Osteocyte (in vitro differentiated cells): ENCODE measurements at regions not wholly inside any gene's neighbourhood (a gene's known extent, or its start where the extent isn't known, plus 50 kb on each side); places are given as distances from the start of the nearest gene placed in this dataset.

Experiments used
- DNase-seq: peaks from one replicate; pipeline ENCODE4 v3.0.0; 2021; ENCODE audit warnings: mixed read lengths; ENCODE audit not compliant: unreplicated experiment; ENCODE audit errors: extremely low spot score
- H3K27ac Mint-ChIP-seq: one replicate; pipeline ENCODE4 v1.8.0; 2021; ENCODE audit warnings: mild to moderate bottlenecking, mixed read lengths; ENCODE audit not compliant: unreplicated experiment
- H3K27me3 Mint-ChIP-seq: one replicate; pipeline ENCODE4 v1.8.0; 2021; ENCODE audit warnings: mixed read lengths; ENCODE audit not compliant: unreplicated experiment
- H3K36me3 Mint-ChIP-seq: one replicate; pipeline ENCODE4 v1.8.0; 2021; ENCODE audit warnings: mixed read lengths; ENCODE audit not compliant: unreplicated experiment
- H3K4me1 Mint-ChIP-seq: one replicate; pipeline ENCODE4 v1.8.0; 2021; ENCODE audit warnings: mixed read lengths; ENCODE audit not compliant: unreplicated experiment
- H3K4me3 Mint-ChIP-seq: one replicate; pipeline ENCODE4 v1.8.0; 2021; ENCODE audit warnings: mild to moderate bottlenecking, moderate library complexity, mixed read lengths; ENCODE audit not compliant: unreplicated experiment
- H3K9me3 Mint-ChIP-seq: one replicate; pipeline ENCODE4 v1.8.0; 2021; ENCODE audit warnings: mixed read lengths; ENCODE audit not compliant: unreplicated experiment
- CTCF ChIP-seq: fragments of 200-600 bp; sonication (generic); IDR thresholded peaks from 2 replicates; pipeline ENCODE4 v1.5.0; 2021; ENCODE audit warnings: antibody characterized with exemption, mild to moderate bottlenecking, moderate library complexity

DNA sequence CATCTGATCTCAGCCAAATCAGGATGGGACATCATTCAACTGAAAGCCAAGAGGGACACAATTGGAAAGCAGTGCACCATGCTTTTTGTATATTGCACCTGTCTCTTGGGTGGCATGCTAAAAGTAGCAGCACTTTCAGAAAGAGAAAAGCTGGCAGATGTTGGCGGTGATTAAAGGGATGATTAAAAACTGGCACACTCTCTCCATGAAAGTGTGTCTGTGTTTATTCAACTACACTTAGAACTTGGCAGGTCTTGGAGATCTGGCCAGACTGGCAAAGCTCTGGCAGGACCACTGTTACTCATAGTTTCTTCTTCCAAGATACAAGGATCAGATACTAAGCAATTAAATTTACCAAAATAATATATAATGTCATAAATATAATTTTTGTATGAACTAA is 112.9 kb upstream of the ELAVL2 start:
- peaks cover 15% of the 10 kb centered on the region for H3K9me3 Mint-ChIP-seq
- H3K27me3 Mint-ChIP-seq: no peaks in the 10 kb centered on the region
- H3K36me3 Mint-ChIP-seq: no peaks in the 10 kb centered on the region
- DNase-seq: no peak
- no peak for TF ChIP-seq CTCF
- no peaks in the 10 kb centered on the region for H3K4me1 Mint-ChIP-seq
- H3K4me3 Mint-ChIP-seq: no peak overlapping the region
- H3K27ac Mint-ChIP-seq: no peak overlapping the region

DNA sequence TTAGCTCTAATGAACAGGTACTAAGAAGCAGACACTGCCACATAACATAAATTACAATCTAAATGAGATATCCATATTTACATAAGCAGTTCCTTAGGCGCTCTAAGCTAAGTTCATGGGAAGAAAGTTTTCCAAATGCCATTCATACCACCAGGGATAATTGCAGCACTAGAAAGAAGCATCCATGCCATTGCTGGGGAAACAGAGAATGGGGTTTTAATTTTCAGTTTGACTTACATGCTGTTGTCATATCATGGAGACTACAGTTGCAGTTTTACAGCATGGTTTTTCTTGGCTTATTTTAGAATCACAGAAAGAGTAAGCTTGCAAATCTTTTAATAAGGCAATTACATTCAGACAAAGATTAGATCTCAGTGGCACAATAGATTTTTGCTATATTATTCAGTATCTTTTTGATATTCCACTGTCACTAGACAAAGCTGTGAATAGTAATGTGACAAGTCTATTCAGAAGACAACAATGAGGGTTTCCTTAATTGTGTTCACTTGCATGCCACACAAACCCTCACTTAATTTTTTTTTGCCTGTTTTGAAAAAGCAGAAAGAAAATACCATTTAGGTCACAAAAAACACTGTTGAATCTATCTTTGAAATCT is 108.4 kb upstream of the ELAVL2 start:
- peaks cover 10% of the 10 kb centered on the region for H3K9me3 Mint-ChIP-seq
- no peaks in the 10 kb centered on the region for H3K4me1 Mint-ChIP-seq
- DNase-seq: no peak
- H3K4me3 Mint-ChIP-seq: no peak overlapping the region
- TF ChIP-seq CTCF: no peak
- H3K36me3 Mint-ChIP-seq: no peaks in the 10 kb centered on the region
- no peak overlapping the region for H3K27ac Mint-ChIP-seq
- H3K27me3 Mint-ChIP-seq: no peaks in the 10 kb centered on the region

GRCh38 chr9:23933348-23933747 is 107.3 kb upstream of the ELAVL2 start:
- no peak for DNase-seq
- Mint-ChIP-seq H3K4me3 (no peak overlapping the region), H3K36me3 (no peaks in the 10 kb centered on the region), H3K4me1 (no peaks in the 10 kb centered on the region), H3K9me3 (peaks cover 11% of the 10 kb centered on the region), H3K27ac (no peak overlapping the region), H3K27me3 (no peaks in the 10 kb centered on the region)
- no peak for TF ChIP-seq CTCF

- Mint-ChIP-seq H3K27ac (no peak overlapping the region), H3K4me1 (no peaks in the 10 kb centered on the region), H3K9me3 (peaks cover 29% of the 10 kb centered on the region), H3K36me3 (no peaks in the 10 kb centered on the region), H3K4me3 (no peak overlapping the region), H3K27me3 (no peaks in the 10 kb centered on the region)
- no peak for TF ChIP-seq CTCF
- DNase-seq: no peak
Observed at GRCh38 chr9:23926368-23926767, 100.3 kb upstream of the ELAVL2 start.

GRCh38 chr9:23914431-23915003 is 88.5 kb upstream of the ELAVL2 start:
- Mint-ChIP-seq H3K36me3 (no peaks in the 10 kb centered on the region), H3K27me3 (no peaks in the 10 kb centered on the region), H3K4me3 (no peak overlapping the region), H3K4me1 (no peaks in the 10 kb centered on the region), H3K9me3 (peaks cover 46% of the 10 kb centered on the region), H3K27ac (no peak overlapping the region)
- no peak for DNase-seq
- no peak for TF ChIP-seq CTCF
